IPS-15b (cell line): ENCODE measurements at regions not wholly inside any gene's neighbourhood (a gene's known extent, or its start where the extent isn't known, plus 50 kb on each side); places are given as distances from the start of the nearest gene placed in this dataset.

Experiments used
- H3K27me3 ChIP-seq: one replicate; pipeline ENCODE4 v1.6.1; 2013; ENCODE audit warnings: low read length; ENCODE audit not compliant: control insufficient read depth, insufficient read depth
- H3K36me3 ChIP-seq: one replicate; pipeline ENCODE4 v1.6.1; 2013; ENCODE audit warnings: low read length; ENCODE audit not compliant: control insufficient read depth, insufficient read depth
- H3K4me1 ChIP-seq: one replicate; pipeline ENCODE4 v1.6.1; 2013; ENCODE audit warnings: mild to moderate bottlenecking, low read length; ENCODE audit not compliant: control insufficient read depth, insufficient read depth
- H3K4me3 ChIP-seq: one replicate; pipeline ENCODE4 v1.5.1; 2013; ENCODE audit warnings: low read depth, low read length
- H3K9ac ChIP-seq: one replicate; pipeline ENCODE4 v1.6.1; 2013; ENCODE audit warnings: low read depth, mild to moderate bottlenecking, low read length
- H3K9me3 ChIP-seq: one replicate; pipeline ENCODE4 v1.6.1; 2013; ENCODE audit warnings: mild to moderate bottlenecking, low read length; ENCODE audit not compliant: control insufficient read depth, insufficient read depth

- Histone ChIP-seq H3K9ac (no peak overlapping the region), H3K27me3 (peaks cover 35% of the 10 kb centered on the region), H3K4me3 (peak overlapping the region; percentile 48), H3K36me3 (no peaks in the 10 kb centered on the region), H3K4me1 (no peaks in the 10 kb centered on the region), H3K9me3 (no peaks in the 10 kb centered on the region)
Observed at GRCh38 chr2:136423516-136423996, 305.6 kb upstream of the CXCR4 start.

- peaks cover 35% of the 10 kb centered on the region for H3K27me3 ChIP-seq
- no peak overlapping the region for H3K9ac ChIP-seq
Observed at GRCh38 chr2:136422512-136422911, 304.6 kb upstream of the CXCR4 start.

GRCh38 chr2:136420346-136420745, 302.4 kb upstream of the CXCR4 start:
- no peaks in the 10 kb centered on the region for H3K4me1 ChIP-seq
- H3K4me3 ChIP-seq, result no peak overlapping the region
- H3K9ac ChIP-seq, result no peak overlapping the region
- H3K36me3 ChIP-seq, result no peaks in the 10 kb centered on the region
- peaks cover 26% of the 10 kb centered on the region for H3K27me3 ChIP-seq
- no peaks in the 10 kb centered on the region for H3K9me3 ChIP-seq

More at GRCh38 chr2:136422512-136422911, 304.6 kb upstream of the CXCR4 start:
- no peaks in the 10 kb centered on the region for H3K9me3 ChIP-seq
- H3K4me1 ChIP-seq, result no peaks in the 10 kb centered on the region
- H3K36me3 ChIP-seq, result no peaks in the 10 kb centered on the region
- H3K4me3 ChIP-seq, result no peak overlapping the region

- Histone ChIP-seq H3K9ac (no peak overlapping the region), H3K27me3 (peaks cover 4% of the 10 kb centered on the region), H3K9me3 (no peaks in the 10 kb centered on the region), H3K4me3 (no peak overlapping the region), H3K4me1 (peaks cover 12% of the 10 kb centered on the region), H3K36me3 (no peaks in the 10 kb centered on the region)
Observed at GRCh38 chr2:136411946-136412345, 294.0 kb upstream of the CXCR4 start.

- H3K27me3 ChIP-seq, result peaks cover 5% of the 10 kb centered on the region
- peaks cover 12% of the 10 kb centered on the region for H3K4me1 ChIP-seq
- no peaks in the 10 kb centered on the region for H3K9me3 ChIP-seq
- no peaks in the 10 kb centered on the region for H3K36me3 ChIP-seq
- no peak overlapping the region for H3K9ac ChIP-seq
- H3K4me3 ChIP-seq, result no peak overlapping the region
Observed at GRCh38 chr2:136410673-136411072, 292.7 kb upstream of the CXCR4 start.

- peaks cover 5% of the 10 kb centered on the region for H3K27me3 ChIP-seq
- H3K9me3 ChIP-seq, result no peaks in the 10 kb centered on the region
- H3K4me1 ChIP-seq, result peaks cover 12% of the 10 kb centered on the region
- H3K36me3 ChIP-seq, result no peaks in the 10 kb centered on the region
- no peak overlapping the region for H3K9ac ChIP-seq
- H3K4me3 ChIP-seq, result no peak overlapping the region
Observed at GRCh38 chr2:136408795-136409194, 290.8 kb upstream of the CXCR4 start.

- no peaks in the 10 kb centered on the region for H3K36me3 ChIP-seq
- no peaks in the 10 kb centered on the region for H3K9me3 ChIP-seq
- H3K9ac ChIP-seq, result no peak overlapping the region
- H3K4me3 ChIP-seq, result no peak overlapping the region
- peaks cover 5% of the 10 kb centered on the region for H3K27me3 ChIP-seq
- H3K4me1 ChIP-seq, result peaks cover 12% of the 10 kb centered on the region
Observed at GRCh38 chr2:136407952-136408318, 290.0 kb upstream of the CXCR4 start.

GRCh38 chr2:136407117-136407951, 289.4 kb upstream of the CXCR4 start:
- Histone ChIP-seq H3K9ac (peak overlapping the region; percentile 12), H3K4me3 (no peak overlapping the region), H3K36me3 (no peaks in the 10 kb centered on the region), H3K27me3 (peaks cover 5% of the 10 kb centered on the region), H3K4me1 (peaks cover 12% of the 10 kb centered on the region), H3K9me3 (no peaks in the 10 kb centered on the region)

- Histone ChIP-seq H3K4me3 (no peak overlapping the region), H3K4me1 (peaks cover 12% of the 10 kb centered on the region), H3K9ac (no peak overlapping the region), H3K9me3 (no peaks in the 10 kb centered on the region), H3K27me3 (peaks cover 5% of the 10 kb centered on the region), H3K36me3 (no peaks in the 10 kb centered on the region)
Observed at GRCh38 chr2:136404925-136405324, 287.0 kb upstream of the CXCR4 start.

GRCh38 chr2:136404176-136404575, 286.2 kb upstream of the CXCR4 start:
- Histone ChIP-seq H3K4me1 (peaks cover 12% of the 10 kb centered on the region), H3K27me3 (peaks cover 5% of the 10 kb centered on the region), H3K36me3 (no peaks in the 10 kb centered on the region), H3K9ac (no peak overlapping the region), H3K4me3 (no peak overlapping the region), H3K9me3 (no peaks in the 10 kb centered on the region)

GRCh38 chr2:136402281-136402680, 284.3 kb upstream of the CXCR4 start:
- no peak overlapping the region for H3K9ac ChIP-seq
- H3K4me1 ChIP-seq, result peaks cover 4% of the 10 kb centered on the region
- no peaks in the 10 kb centered on the region for H3K36me3 ChIP-seq
- H3K27me3 ChIP-seq, result peaks cover 3% of the 10 kb centered on the region
- H3K4me3 ChIP-seq, result no peak overlapping the region
- no peaks in the 10 kb centered on the region for H3K9me3 ChIP-seq

- Histone ChIP-seq H3K9ac (no peak overlapping the region), H3K27me3 (no peaks in the 10 kb centered on the region), H3K4me1 (no peaks in the 10 kb centered on the region)
Observed at GRCh38 chr2:136399667-136400289, 281.8 kb upstream of the CXCR4 start.

More at GRCh38 chr2:136399667-136400289, 281.8 kb upstream of the CXCR4 start:
- Histone ChIP-seq H3K4me3 (no peak overlapping the region), H3K9me3 (no peaks in the 10 kb centered on the region), H3K36me3 (no peaks in the 10 kb centered on the region)
